Ovary (tissue), 7 donors: ENCODE measurements at regions not wholly inside any gene's neighbourhood (a gene's known extent, or its start where the extent isn't known, plus 50 kb on each side); places are given as distances from the start of the nearest gene placed in this dataset.

Experiments used
- DNase-seq, 5 donors: peaks; one replicate each; pipeline ENCODE4 v3.0.0-alpha.2; 2019 to 2020
- H3K27ac ChIP-seq, 2 donors: fragments of 200-600 bp; one replicate each; pipeline versions ENCODE4 v1.5.1 to v1.8.0; 2019 to 2022
- H3K27me3 ChIP-seq: fragments of 200-600 bp; one replicate; pipeline ENCODE4 v1.8.0; 2022
- H3K36me3 ChIP-seq: fragments of 200-600 bp; sonication (generic); one replicate; pipeline ENCODE4 v1.5.1; 2019
- H3K4me1 ChIP-seq: one replicate; pipeline ENCODE4 v1.8.1; 2013; ENCODE audit warnings: mild to moderate bottlenecking, moderate library complexity; ENCODE audit not compliant: insufficient read depth
- H3K4me3 ChIP-seq: fragments of 200-600 bp; sonication (generic); one replicate; pipeline ENCODE4 v1.5.1; 2017
- H3K9me3 ChIP-seq, 2 donors: fragments of 200-600 bp in 1 of 2; sonication (generic) in 1 of 2; one replicate each; pipeline versions ENCODE4 v1.5.1 to v1.8.1; 2013 to 2019; ENCODE audit warnings: mild to moderate bottlenecking in 1 of 2, moderate library complexity in 1 of 2
- CTCF ChIP-seq, 3 donors: fragments of 450-650 bp in 2 of 3; fragments of 200-600 bp in 1 of 3; IDR thresholded peaks; one replicate each; pipeline versions ENCODE4 v1.5.1 to v1.8.0; 2016 to 2022; ENCODE audit warnings: antibody characterized with exemption in 3 of 3, mild to moderate bottlenecking in 1 of 3
- EP300 ChIP-seq: sonication (generic); formaldehyde crosslinking; IDR thresholded peaks from one replicate; pipeline ENCODE4 v1.6.1; 2017; ENCODE audit warnings: antibody characterized with exemption
- POLR2A ChIP-seq: fragments of 450-650 bp; IDR thresholded peaks from one replicate; pipeline ENCODE4 v1.6.1; 2017; ENCODE audit warnings: antibody characterized with exemption, mild to moderate bottlenecking, moderate library complexity
- WGBS, 3 donors: extraction: QIAGEN DNeasy Blood & Tissue Kit in 1 of 3; methylation state at CpG; one replicate each; pipeline versions ENCODE4 v1.1.5 to v1.1.7; 2013 to 2017; 5-methylcytosine and 5-hydroxymethylcytosine counted together
- intact Hi-C, 4 donors: fragments of 100-400 bp; cut with DNase I; formaldehyde crosslinking; loops; one replicate each; pipeline versions ENCODE4 v1.11.0 to v1.15.1; 2022 to 2023
- donor health status: DM: no; HTN: no; CAD: no; lungs with moderate emphysema.
- donor health status: DM: no; HTN: no; CAD: no.
- donor health status: Bipolar disorder and iron deficiency.
- donor health status: DM: no; HTN: no; CAD: no.
- donor health status: DM: yes; HTN: yes; CAD: no.

DNA sequence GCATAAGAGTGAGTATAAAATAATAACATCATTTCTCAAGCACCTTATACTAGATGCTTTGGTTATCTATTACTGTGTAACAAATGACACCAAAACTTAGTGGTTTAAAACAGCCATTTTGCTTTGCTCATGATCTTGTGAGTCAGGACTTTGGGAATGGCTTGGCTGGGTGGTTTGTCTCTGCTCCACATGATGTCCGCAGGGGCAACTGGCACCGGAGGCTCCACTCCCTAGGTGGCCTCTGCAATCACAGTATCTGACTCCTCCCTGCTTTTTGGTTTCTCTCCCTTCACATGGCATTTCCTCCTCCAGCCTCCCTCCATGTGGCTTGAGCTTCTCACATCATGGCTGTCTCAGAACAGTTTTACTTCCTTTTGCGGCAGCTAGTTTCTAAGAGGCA, 259.5 kb downstream of the GAS1 start:
- H3K4me1 ChIP-seq: no peaks in the 10 kb centered on the region
- no peaks in the 10 kb centered on the region for H3K27me3 ChIP-seq
- no peaks in the 10 kb centered on the region for H3K36me3 ChIP-seq
- no peaks in the 10 kb centered on the region for H3K9me3 ChIP-seq
- TF ChIP-seq CTCF (IDR thresholded peaks at IDR 0.05): no peak
- no peak for TF ChIP-seq POLR2A
- no peak for TF ChIP-seq EP300
- intact Hi-C loops: no loop called here
- WGBS, 3 donors: 87 to 91% (median 91%) methylated on average over 3 of the region's 3 CpGs
- H3K27ac ChIP-seq: no peak overlapping the region
- no peak overlapping the region for H3K4me3 ChIP-seq
- no peak for DNase-seq

- H3K4me1 ChIP-seq: no peaks in the 10 kb centered on the region
- no peak for DNase-seq
- H3K27ac ChIP-seq: no peak overlapping the region
- no peaks in the 10 kb centered on the region for H3K27me3 ChIP-seq
- no peaks in the 10 kb centered on the region for H3K36me3 ChIP-seq
- intact Hi-C loops: no loop called here
- TF ChIP-seq EP300 (no peak), CTCF (IDR thresholded peaks at IDR 0.05) (no peak), POLR2A (no peak)
- no peaks in the 10 kb centered on the region for H3K9me3 ChIP-seq
- 82 to 94% (median 83%) methylated on average over 3 of the region's 3 CpGs for WGBS, 3 donors
- H3K4me3 ChIP-seq: no peak overlapping the region
Observed at GRCh38 chr9:86685556-86685955, 261.8 kb downstream of the GAS1 start.

- H3K9me3 ChIP-seq: no peaks in the 10 kb centered on the region
- intact Hi-C loops: no loop called here
- no peak overlapping the region for H3K4me3 ChIP-seq
- no peaks in the 10 kb centered on the region for H3K4me1 ChIP-seq
- WGBS, 3 donors: 3 to 8% (median 4%) methylated on average over 1 of the region's 1 CpG
- no peaks in the 10 kb centered on the region for H3K27me3 ChIP-seq
- no peaks in the 10 kb centered on the region for H3K36me3 ChIP-seq
- DNase-seq: no peak
- no peak overlapping the region for H3K27ac ChIP-seq
- TF ChIP-seq POLR2A (no peak), EP300 (no peak)
Observed at GRCh38 chr9:86684148-86684547, 263.2 kb downstream of the GAS1 start.

DNA sequence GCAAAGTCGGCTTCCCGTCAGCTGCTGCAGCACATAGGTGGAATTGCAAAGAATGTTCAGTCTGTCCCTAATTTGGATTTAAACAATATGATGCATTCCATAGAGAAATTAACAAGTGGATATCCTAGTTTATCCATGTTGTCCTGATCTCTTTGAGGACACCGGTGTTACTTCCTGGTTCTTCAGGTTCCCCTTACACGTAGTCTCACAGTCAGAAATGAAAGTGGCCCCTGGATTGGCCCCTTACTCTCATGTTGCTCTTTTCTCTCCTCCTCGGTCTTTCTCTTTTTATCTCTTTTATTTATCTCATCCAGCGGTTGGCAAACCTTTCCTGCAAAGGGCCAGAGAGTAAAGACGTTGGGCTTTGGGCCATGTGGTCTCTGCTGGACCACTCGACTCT, 265.1 kb downstream of the GAS1 start:
- WGBS, 3 donors: 79 to 89% (median 83%) methylated on average over 8 of the region's 8 CpGs
- Histone ChIP-seq H3K27ac (no peak overlapping the region), H3K27me3 (no peaks in the 10 kb centered on the region), H3K9me3 (no peaks in the 10 kb centered on the region), H3K36me3 (no peaks in the 10 kb centered on the region), H3K4me3 (no peak overlapping the region), H3K4me1 (no peaks in the 10 kb centered on the region)
- intact Hi-C loops: no loop called here
- TF ChIP-seq CTCF (IDR thresholded peaks at IDR 0.05) (no peak), EP300 (no peak), POLR2A (no peak)
- DNase-seq: no peak

DNA sequence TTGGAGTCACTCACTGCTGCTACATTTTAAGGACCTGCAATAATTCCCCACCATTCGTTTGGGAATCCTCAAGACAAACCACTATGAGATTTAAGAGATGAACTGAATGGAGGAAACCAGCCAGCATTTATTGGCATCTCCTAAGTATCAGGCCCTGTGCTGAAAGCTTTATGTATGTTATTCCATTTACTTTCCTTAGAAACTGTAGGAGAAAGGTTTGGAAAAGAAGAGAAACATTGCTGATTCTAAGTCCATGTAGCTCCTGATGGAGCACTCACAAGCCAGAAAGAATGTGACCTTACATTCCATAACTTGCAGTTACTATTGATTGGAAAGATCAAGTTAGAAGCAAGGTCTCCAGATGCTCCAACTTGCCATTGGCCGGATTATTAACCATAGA, 267.4 kb downstream of the GAS1 start:
- intact Hi-C loops: no loop called here
- DNase-seq: no peak
- no peaks in the 10 kb centered on the region for H3K4me1 ChIP-seq

More for the DNA sequence above, 267.4 kb downstream of the GAS1 start:
- no peaks in the 10 kb centered on the region for H3K9me3 ChIP-seq
- H3K27me3 ChIP-seq: no peaks in the 10 kb centered on the region
- no peaks in the 10 kb centered on the region for H3K36me3 ChIP-seq
- H3K27ac ChIP-seq: no peak overlapping the region
- TF ChIP-seq EP300 (no peak), CTCF (IDR thresholded peaks at IDR 0.05) (no peak), POLR2A (no peak)
- H3K4me3 ChIP-seq: no peak overlapping the region
- 78 to 91% (median 90%) methylated on average over 2 of the region's 2 CpGs for WGBS, 3 donors
